Glomerular visceral epithelial cell (primary cell): ENCODE measurements at regions not wholly inside any gene's neighbourhood (a gene's known extent, or its start where the extent isn't known, plus 50 kb on each side); places are given as distances from the start of the nearest gene placed in this dataset.

ENCODE experiments used
- DNase-seq: peaks from one replicate; pipeline ENCODE4 v3.0.0-alpha.2; 2016; ENCODE audit errors: extremely low spot score

DNA sequence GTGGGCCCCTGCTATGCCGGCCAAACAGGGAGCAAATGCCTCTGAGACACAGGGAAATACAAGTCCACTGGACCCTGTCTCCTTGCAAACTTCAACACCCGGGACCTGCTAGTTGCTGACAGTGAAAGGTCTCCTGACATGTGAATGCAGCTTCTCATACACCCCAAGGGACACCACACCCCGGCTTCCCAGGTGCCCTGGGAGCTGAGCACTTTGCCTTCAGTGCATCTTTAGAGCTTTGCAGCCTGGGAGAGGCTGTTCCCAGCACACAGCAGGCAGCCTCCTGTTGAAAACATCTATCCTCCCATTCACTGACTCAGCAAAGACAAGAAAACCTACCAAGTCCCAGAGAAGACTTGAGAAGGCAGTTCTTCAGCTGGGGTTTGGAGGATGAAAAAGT is 143.4 kb downstream of the COL6A3 start:
- no peak for DNase-seq

- no peak for DNase-seq
Observed at GRCh38 chr2:237271698-237272652, 142.0 kb downstream of the COL6A3 start.
